ENCODE measurements at regions not wholly inside any gene's neighbourhood (a gene's known extent, or its start where the extent isn't known, plus 50 kb on each side); places are given as distances from the start of the nearest gene placed in this dataset.

DNA sequence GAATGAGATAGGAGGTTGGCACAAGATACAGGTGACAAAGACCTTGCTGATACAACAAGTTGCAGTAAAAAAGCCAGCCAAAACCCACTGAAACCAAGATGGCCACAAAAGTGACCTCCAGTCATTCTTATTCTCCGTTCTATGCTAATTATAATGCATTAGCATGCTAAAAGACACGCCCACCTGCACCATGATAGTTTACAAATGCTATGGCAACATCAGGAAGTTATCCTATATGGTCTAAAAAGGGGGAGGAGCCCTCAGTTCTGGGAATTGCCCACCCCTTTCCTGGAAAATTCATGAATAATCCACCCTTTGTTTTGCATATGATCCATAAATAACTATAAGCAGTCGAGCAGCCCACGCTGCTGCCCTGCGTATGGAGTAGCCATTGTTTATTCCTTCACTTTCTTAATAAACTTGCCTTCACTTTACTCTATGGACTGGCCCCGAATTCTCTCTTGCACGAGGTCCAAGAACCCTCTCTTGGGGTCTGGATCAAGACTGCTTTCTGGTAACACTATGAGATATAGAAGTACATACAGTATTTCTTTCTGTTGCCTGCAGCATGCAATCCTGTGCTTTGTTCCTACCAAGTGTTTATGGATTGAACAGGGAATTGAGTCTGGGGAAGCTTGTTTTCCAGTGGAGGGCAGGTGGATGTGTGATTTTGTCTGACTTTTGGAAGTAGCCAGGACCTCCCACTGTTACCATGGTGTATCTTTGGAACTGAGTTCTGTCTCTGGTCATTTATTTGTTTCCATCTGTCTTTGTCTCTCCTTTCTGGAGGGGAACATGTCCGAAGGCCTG lies 72.0 kb upstream of the TGM3 start:
- TF ChIP-seq CTCF (IDR thresholded peaks at IDR 0.05) (no peak), EP300 (IDR thresholded peaks at IDR 0.05) (no peak)

Measured in ovary (tissue), 3 donors.